ENCODE measurements at regions not wholly inside any gene's neighbourhood (a gene's known extent, or its start where the extent isn't known, plus 50 kb on each side); places are given as distances from the start of the nearest gene placed in this dataset.

GRCh38 chr3:182473191-182473710 lies 320.1 kb upstream of the ATP11B start:
- H3K9ac ChIP-seq (ENCODE audit: low read length in 3 of 3) = no peak overlapping the region
- TF ChIP-seq, protein P1, sequence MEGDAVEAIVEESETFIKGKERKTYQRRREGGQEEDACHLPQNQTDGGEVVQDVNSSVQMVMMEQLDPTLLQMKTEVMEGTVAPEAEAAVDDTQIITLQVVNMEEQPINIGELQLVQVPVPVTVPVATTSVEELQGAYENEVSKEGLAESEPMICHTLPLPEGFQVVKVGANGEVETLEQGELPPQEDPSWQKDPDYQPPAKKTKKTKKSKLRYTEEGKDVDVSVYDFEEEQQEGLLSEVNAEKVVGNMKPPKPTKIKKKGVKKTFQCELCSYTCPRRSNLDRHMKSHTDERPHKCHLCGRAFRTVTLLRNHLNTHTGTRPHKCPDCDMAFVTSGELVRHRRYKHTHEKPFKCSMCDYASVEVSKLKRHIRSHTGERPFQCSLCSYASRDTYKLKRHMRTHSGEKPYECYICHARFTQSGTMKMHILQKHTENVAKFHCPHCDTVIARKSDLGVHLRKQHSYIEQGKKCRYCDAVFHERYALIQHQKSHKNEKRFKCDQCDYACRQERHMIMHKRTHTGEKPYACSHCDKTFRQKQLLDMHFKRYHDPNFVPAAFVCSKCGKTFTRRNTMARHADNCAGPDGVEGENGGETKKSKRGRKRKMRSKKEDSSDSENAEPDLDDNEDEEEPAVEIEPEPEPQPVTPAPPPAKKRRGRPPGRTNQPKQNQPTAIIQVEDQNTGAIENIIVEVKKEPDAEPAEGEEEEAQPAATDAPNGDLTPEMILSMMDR (IDR thresholded peaks at IDR 0.05; ENCODE audit: borderline replicate concordance, extremely low read depth, insufficient read depth) = no peak
- intact Hi-C loops (cut with DNase I) = no loop called here

DNA sequence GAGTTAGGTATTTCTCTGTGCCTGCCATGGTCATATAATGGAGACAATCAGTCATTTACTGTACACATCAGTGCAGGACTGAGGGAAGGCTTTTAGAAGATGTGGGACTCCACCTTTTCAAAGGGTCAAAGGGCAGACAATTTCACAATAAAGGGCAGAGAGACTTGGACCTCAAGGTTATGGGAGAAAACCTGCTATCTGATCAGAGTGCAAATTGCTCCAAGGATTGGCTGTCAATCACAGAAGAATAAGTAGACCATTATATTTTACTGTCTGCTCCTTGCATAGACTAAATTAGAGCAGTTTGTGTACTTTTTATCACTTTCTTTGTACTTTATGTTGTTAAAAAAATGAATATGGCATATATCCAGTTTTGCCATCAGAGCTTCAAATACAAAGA lies 314.9 kb upstream of the ATP11B start:
- H3K27ac ChIP-seq (ENCODE audit: low read depth in 2 of 2, low read length in 2 of 2) = no peak overlapping the region
- no peak overlapping the region for H3K9ac ChIP-seq (ENCODE audit: low read length in 3 of 3)
- H3K9me3 ChIP-seq (ENCODE audit: control insufficient read depth in 2 of 3, insufficient read depth in 1 of 3, low read length in 3 of 3) = no peaks in the 10 kb centered on the region
- DNase-seq = no peak
- intact Hi-C loops (cut with DNase I) = no loop called here
- TF ChIP-seq, protein P1 (IDR thresholded peaks at IDR 0.05; ENCODE audit: borderline replicate concordance, extremely low read depth, insufficient read depth) = no peak
- H3K36me3 ChIP-seq (ENCODE audit: control insufficient read depth in 2 of 3, insufficient read depth in 3 of 3, low read length in 3 of 3) = no peaks in the 10 kb centered on the region
- no peaks in the 10 kb centered on the region for H3K27me3 ChIP-seq (ENCODE audit: control insufficient read depth, insufficient read depth, low read length)
- no peak overlapping the region for H3K4me3 ChIP-seq (ENCODE audit: low read length in 3 of 3)
- H3K4me1 ChIP-seq (ENCODE audit: control insufficient read depth in 2 of 3, insufficient read depth in 2 of 3, low read depth in 1 of 3, low read length in 3 of 3) = no peaks in the 10 kb centered on the region
- FAIRE-seq = no peak

More at GRCh38 chr3:182473191-182473710, 320.1 kb upstream of the ATP11B start:
- no peaks in the 10 kb centered on the region for H3K9me3 ChIP-seq (ENCODE audit: control insufficient read depth in 2 of 3, insufficient read depth in 1 of 3, low read length in 3 of 3)
- no peak overlapping the region for H3K4me3 ChIP-seq (ENCODE audit: low read length in 3 of 3)
- DNase-seq (no peak), FAIRE-seq (no peak)
- H3K36me3 ChIP-seq (ENCODE audit: control insufficient read depth in 2 of 3, insufficient read depth in 3 of 3, low read length in 3 of 3) = no peaks in the 10 kb centered on the region
- H3K4me1 ChIP-seq (ENCODE audit: control insufficient read depth in 2 of 3, insufficient read depth in 2 of 3, low read depth in 1 of 3, low read length in 3 of 3) = no peaks in the 10 kb centered on the region
- no peaks in the 10 kb centered on the region for H3K27me3 ChIP-seq (ENCODE audit: control insufficient read depth, insufficient read depth, low read length)
- no peak overlapping the region for H3K27ac ChIP-seq (ENCODE audit: low read depth in 2 of 2, low read length in 2 of 2)

DNA sequence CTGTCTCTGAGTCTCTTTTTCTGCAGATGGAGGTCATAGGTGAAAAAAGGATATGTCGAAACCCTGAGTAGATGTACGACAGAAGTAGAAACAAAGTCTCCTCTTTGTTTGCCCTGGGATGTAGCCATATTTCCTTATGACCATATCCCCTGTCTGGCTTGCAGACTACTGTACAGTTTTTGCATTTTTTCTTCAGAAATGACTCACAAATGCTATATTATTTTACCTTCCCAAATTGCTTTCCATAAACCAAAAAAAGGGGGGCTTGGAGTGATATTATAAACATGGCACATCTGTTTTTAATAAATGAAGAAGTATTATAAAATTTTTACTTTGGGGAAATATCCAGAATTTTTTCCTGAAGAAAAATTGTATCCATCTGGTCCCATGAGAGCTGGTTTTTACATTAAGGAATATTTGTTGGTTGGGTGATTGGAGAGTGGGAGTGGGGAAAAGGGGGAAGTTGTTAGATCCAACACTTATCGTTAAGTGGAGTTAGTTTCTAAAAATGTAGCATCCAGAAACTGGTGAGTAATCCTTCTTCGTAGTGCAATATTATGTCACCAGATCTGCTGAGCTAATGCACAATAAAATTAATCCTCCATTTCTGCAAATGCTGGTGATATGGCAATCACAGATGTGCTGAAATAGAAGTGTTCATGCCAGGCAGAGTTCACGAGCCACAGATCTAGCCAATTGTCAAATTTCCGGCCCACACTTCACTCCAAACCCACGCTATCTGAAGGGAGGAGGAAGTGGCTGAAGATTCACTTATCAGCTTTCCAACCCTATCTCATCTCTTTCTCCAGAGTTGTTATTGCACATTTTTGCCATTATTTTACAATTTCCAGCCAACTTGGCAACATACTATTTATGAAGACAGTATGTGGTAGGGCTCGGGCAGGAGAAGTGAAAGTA lies 313.6 kb upstream of the ATP11B start:
- no peak overlapping the region for H3K27ac ChIP-seq (ENCODE audit: low read depth in 2 of 2, low read length in 2 of 2)
- TF ChIP-seq, protein P1 (IDR thresholded peaks at IDR 0.05; ENCODE audit: borderline replicate concordance, extremely low read depth, insufficient read depth) = no peak
- no peak for FAIRE-seq

More for the DNA sequence above, 313.6 kb upstream of the ATP11B start:
- no peak for DNase-seq
- no peaks in the 10 kb centered on the region for H3K9me3 ChIP-seq (ENCODE audit: control insufficient read depth in 2 of 3, insufficient read depth in 1 of 3, low read length in 3 of 3)
- no peak overlapping the region for H3K4me3 ChIP-seq (ENCODE audit: low read length in 3 of 3)
- no peaks in the 10 kb centered on the region for H3K27me3 ChIP-seq (ENCODE audit: control insufficient read depth, insufficient read depth, low read length)
- no peak overlapping the region for H3K9ac ChIP-seq (ENCODE audit: low read length in 3 of 3)
- H3K4me1 ChIP-seq (ENCODE audit: control insufficient read depth in 2 of 3, insufficient read depth in 2 of 3, low read depth in 1 of 3, low read length in 3 of 3) = no peaks in the 10 kb centered on the region
- H3K36me3 ChIP-seq (ENCODE audit: control insufficient read depth in 2 of 3, insufficient read depth in 3 of 3, low read length in 3 of 3) = no peaks in the 10 kb centered on the region
- intact Hi-C loops (cut with DNase I) = no loop called here

All from kidney (tissue), 13 donors.